H1 (cell line): ENCODE measurements at regions not wholly inside any gene's neighbourhood (a gene's known extent, or its start where the extent isn't known, plus 50 kb on each side); places are given as distances from the start of the nearest gene placed in this dataset.

Experiments
- CTCF ChIA-PET: fragments of 300-600 bp; sonication (Branson Sonifier 250); formaldehyde crosslinking; loops from one replicate; lab custom pipeline; 2021; ENCODE audit not compliant: partially characterized antibody; lab: Charles Lee
- POLR2A ChIA-PET: fragments of 300-600 bp; sonication (Branson Sonifier 250); formaldehyde crosslinking; loops from one replicate; lab custom pipeline; 2021; ENCODE audit warnings: inconsistent platforms; ENCODE audit not compliant: partially characterized antibody; lab: Charles Lee
- DNase-seq, 2 experiments: peaks; one replicate each; pipeline versions ENCODE4 v3.0.0 to v3.0.0-alpha.2; 2010 to 2022; ENCODE audit warnings: low spot score in 2 of 2, low read depth in 1 of 2, mixed read lengths in 1 of 2
- FAIRE-seq: peaks from 2 replicates; lab custom pipeline; 2011; peaks lifted over from hg19 to GRCh38; lab: Jason Lieb, UNC
- H2AFZ ChIP-seq: 2 replicates; pipeline ENCODE4 v1.8.1; 2012; ENCODE audit warnings: low read length, inconsistent platforms
- H2AK5ac ChIP-seq: 2 replicates; pipeline ENCODE4 v1.6.1; 2013; ENCODE audit warnings: low read depth, low read length
- H2BK120ac ChIP-seq: replicated peaks from 2 replicates; pipeline ENCODE3; 2013; ENCODE audit warnings: low read depth, low read length, inconsistent platforms
- H2BK12ac ChIP-seq: 2 replicates; pipeline ENCODE4 v1.6.1; 2013; ENCODE audit warnings: low read depth, low read length
- H2BK15ac ChIP-seq: 2 replicates; pipeline ENCODE4 v1.6.1; 2013; ENCODE audit warnings: low read length
- H2BK20ac ChIP-seq: 2 replicates; pipeline ENCODE4 v1.6.1; 2013; ENCODE audit warnings: low read length
- H2BK5ac ChIP-seq: 2 replicates; pipeline ENCODE4 v1.6.1; 2013; ENCODE audit warnings: low read depth, low read length
- H3K14ac ChIP-seq: 2 replicates; pipeline ENCODE4 v1.6.1; 2013; ENCODE audit warnings: inconsistent platforms; ENCODE audit not compliant: insufficient read length
- H3K18ac ChIP-seq: 2 replicates; pipeline ENCODE4 v1.6.1; 2013; ENCODE audit warnings: low read length; ENCODE audit errors: extremely low read depth
- H3K23ac ChIP-seq: 2 replicates; pipeline ENCODE4 v1.6.1; 2013; ENCODE audit warnings: inconsistent platforms; ENCODE audit not compliant: insufficient read length
- H3K23me2 ChIP-seq: 2 replicates; pipeline ENCODE4 v1.6.1; 2013; ENCODE audit warnings: low read depth, low read length
- H3K27ac ChIP-seq: 2 replicates; pipeline ENCODE4 v1.6.1; 2011; ENCODE audit warnings: low read depth, low read length, inconsistent platforms
- H3K27me3 ChIP-seq, 4 experiments: replicated peaks in 1 of 4; 1 replicate in 1 of 4; 2 replicates in 3 of 4; pipeline versions ENCODE4 v1.6.1 to v1.8.1; 2011 to 2013; ENCODE audit warnings: low read length in 3 of 4, mild to moderate bottlenecking in 3 of 4, inconsistent platforms in 2 of 4, mixed read lengths in 2 of 4, moderate library complexity in 1 of 4; ENCODE audit not compliant: control insufficient read depth in 3 of 4, insufficient read depth in 3 of 4; ENCODE audit errors: extremely low read depth in 1 of 4
- H3K36me3 ChIP-seq, 4 experiments: 2 replicates each; pipeline versions ENCODE4 v1.6.1 to v1.8.1; 2011 to 2013; ENCODE audit warnings: mild to moderate bottlenecking in 4 of 4, low read length in 3 of 4, moderate library complexity in 2 of 4, control low read depth in 1 of 4, inconsistent platforms in 1 of 4; ENCODE audit not compliant: insufficient read depth in 4 of 4, control insufficient read depth in 2 of 4
- H3K4ac ChIP-seq: replicated peaks from 2 replicates; pipeline ENCODE3; 2013; ENCODE audit warnings: low read length, low read depth, mixed read lengths, inconsistent platforms; ENCODE audit not compliant: insufficient read length
- H3K4me1 ChIP-seq, 4 experiments: replicated peaks in 1 of 4; 1 replicate in 1 of 4; 2 replicates in 3 of 4; pipeline versions ENCODE4 v1.6.1 to v1.8.1; 2011 to 2013; ENCODE audit warnings: low read length in 3 of 4, inconsistent platforms in 2 of 4, mixed read lengths in 1 of 4; ENCODE audit not compliant: insufficient read depth in 4 of 4, control insufficient read depth in 3 of 4
- H3K4me2 ChIP-seq, 2 experiments: 2 replicates each; pipeline versions ENCODE4 v1.6.1 to v1.8.1; 2011 to 2013; ENCODE audit warnings: low read depth in 2 of 2, low read length in 2 of 2, control low read depth in 1 of 2, inconsistent platforms in 1 of 2, mild to moderate bottlenecking in 1 of 2; ENCODE audit not compliant: insufficient read depth in 1 of 2
- H3K4me3 ChIP-seq, 4 experiments: fragments of 200-600, 300-600 bp in 1 of 4; sonication (generic), shearing (Covaris generic), sonication (Bioruptor Twin) in 1 of 4; 2 replicates each; pipeline versions ENCODE4 v1.5.1 to v1.8.1; 2011 to 2016; ENCODE audit warnings: low read length in 4 of 4, low read depth in 3 of 4, control low read depth in 2 of 4, inconsistent platforms in 2 of 4, mild to moderate bottlenecking in 2 of 4, mixed read lengths in 1 of 4, moderate library complexity in 1 of 4; ENCODE audit not compliant: insufficient read depth in 2 of 4; ENCODE audit errors: extremely low read depth in 1 of 4
- H3K56ac ChIP-seq: replicated peaks from 2 replicates; pipeline ENCODE3; 2013; ENCODE audit warnings: low read depth, mild to moderate bottlenecking, mixed read lengths, low read length, inconsistent platforms; ENCODE audit not compliant: insufficient read length
- H3K79me1 ChIP-seq: 2 replicates; pipeline ENCODE4 v1.6.1; 2013; ENCODE audit warnings: low read depth, low read length, control low read depth
- H3K79me2 ChIP-seq, 2 experiments: 2 replicates each; pipeline versions ENCODE4 v1.6.1 to v1.8.1; 2012 to 2013; ENCODE audit warnings: low read length in 2 of 2, mild to moderate bottlenecking in 2 of 2, inconsistent platforms in 1 of 2; ENCODE audit not compliant: insufficient read depth in 2 of 2, control insufficient read depth in 1 of 2
- H3K9ac ChIP-seq, 4 experiments: replicated peaks in 1 of 4; 1 replicate in 1 of 4; 2 replicates in 3 of 4; pipeline versions ENCODE4 v1.6.1 to v1.8.1; 2011 to 2013; ENCODE audit warnings: low read depth in 3 of 4, low read length in 3 of 4, control low read depth in 2 of 4, mild to moderate bottlenecking in 2 of 4, moderate library complexity in 2 of 4, inconsistent platforms in 1 of 4; ENCODE audit errors: extremely low read depth in 1 of 4
- H3K9me3 ChIP-seq, 2 experiments: 2 replicates each; pipeline versions ENCODE4 v1.6.1 to v1.8.1; 2012 to 2013; ENCODE audit warnings: mild to moderate bottlenecking in 2 of 2, moderate library complexity in 2 of 2, control low read depth in 1 of 2, inconsistent platforms in 1 of 2, low read depth in 1 of 2, low read length in 1 of 2, mixed read lengths in 1 of 2; ENCODE audit not compliant: insufficient read depth in 2 of 2
- H4K20me1 ChIP-seq, 2 experiments: replicated peaks in 1 of 2; 2 replicates each; pipeline versions ENCODE3 to v1.8.1; 2011 to 2013; ENCODE audit warnings: inconsistent platforms in 2 of 2, low read length in 2 of 2, mild to moderate bottlenecking in 1 of 2; ENCODE audit not compliant: insufficient read depth in 2 of 2, control insufficient read depth in 1 of 2
- H4K5ac ChIP-seq: 2 replicates; pipeline ENCODE4 v1.6.1; 2013; ENCODE audit warnings: low read length, low read depth, mixed read lengths, inconsistent platforms; ENCODE audit not compliant: insufficient read length
- H4K8ac ChIP-seq: 2 replicates; pipeline ENCODE4 v1.8.0; 2013; ENCODE audit warnings: mild to moderate bottlenecking, moderate library complexity, low read length, inconsistent platforms; ENCODE audit not compliant: insufficient read depth; ENCODE audit errors: extremely low read depth
- H4K91ac ChIP-seq: replicated peaks from 2 replicates; pipeline ENCODE3; 2013; ENCODE audit warnings: low read length, mixed read lengths, inconsistent platforms; ENCODE audit not compliant: insufficient read length
- CBX5 ChIP-seq: fragments of 300-800, 300-1000 bp; sonication (generic); IDR thresholded peaks from 2 replicates; pipeline ENCODE4 v1.7.1; 2016; ENCODE audit warnings: antibody characterized with exemption, low read length, low read depth
- CREB1 ChIP-seq: IDR thresholded peaks from 2 replicates; pipeline ENCODE4 v1.6.1; 2012; ENCODE audit warnings: inconsistent platforms
- EGR1 ChIP-seq: IDR thresholded peaks from 2 replicates; pipeline ENCODE4 v1.6.1; 2011; ENCODE audit warnings: low read depth, low read length, borderline replicate concordance
- EZH2 ChIP-seq: fragments of 200-600 bp; sonication (generic); IDR thresholded peaks from 2 replicates; pipeline ENCODE4 v1.7.1; 2012; ENCODE audit warnings: low read depth, mild to moderate bottlenecking, moderate library complexity, low read length, inconsistent platforms; ENCODE audit not compliant: severe bottlenecking
- FOSL1 ChIP-seq: IDR thresholded peaks from 2 replicates; pipeline ENCODE4 v1.6.1; 2011; ENCODE audit warnings: mild to moderate bottlenecking, low read depth, low read length, moderate library complexity; ENCODE audit not compliant: insufficient read depth
- HDAC2 ChIP-seq, 2 experiments: fragments of 300-600 bp in 1 of 2; sonication (generic) in 1 of 2; IDR thresholded peaks; 2 replicates each; pipeline ENCODE4 v1.6.1; 2011 to 2012; ENCODE audit warnings: low read depth in 2 of 2, low read length in 2 of 2, mild to moderate bottlenecking in 2 of 2, moderate library complexity in 2 of 2, borderline replicate concordance in 1 of 2, inconsistent platforms in 1 of 2
- RNF2 ChIP-seq: fragments of 200-900, 300-1000 bp; sonication (generic); IDR thresholded peaks from 2 replicates; pipeline ENCODE4 v1.7.1; 2016; ENCODE audit warnings: borderline replicate concordance, low read depth, mild to moderate bottlenecking, antibody characterized with exemption, low read length; ENCODE audit not compliant: poor library complexity, severe bottlenecking; ENCODE audit errors: missing control alignments
- TEAD4 ChIP-seq: IDR thresholded peaks from 2 replicates; pipeline ENCODE4 v1.6.1; 2012; ENCODE audit warnings: low read depth, low read length, inconsistent platforms, mixed read lengths
- WGBS, 2 experiments: shearing (Covaris generic) in 1 of 2; methylation state at CpG; one replicate each; pipeline versions ENCODE4 v1.1.6 to v1.1.7; 2013 to 2015; ENCODE audit warnings: low lambda C conversion rate in 2 of 2, mixed read lengths in 2 of 2, inconsistent platforms in 1 of 2, low coverage in 1 of 2, missing lambda C conversion rate in 1 of 2; ENCODE audit not compliant: insufficient replicate concordance in 2 of 2, insufficient coverage in 1 of 2, insufficient read length in 1 of 2; ENCODE audit errors: extremely low coverage in 1 of 2, missing lambda C conversion rate in 1 of 2; 5-methylcytosine and 5-hydroxymethylcytosine counted together
- TF ChIP-seq, protein P1 (sequence below): IDR thresholded peaks from 2 replicates; pipeline ENCODE4 v1.6.1; 2012; ENCODE audit warnings: low read length, inconsistent platforms
- TF ChIP-seq, protein P2 (sequence below): IDR thresholded peaks from 2 replicates; pipeline ENCODE4 v1.6.1; 2012; ENCODE audit warnings: inconsistent platforms
- TF ChIP-seq, protein P3 (sequence below): IDR thresholded peaks from 2 replicates; pipeline ENCODE4 v1.6.1; 2011; ENCODE audit warnings: low read depth, mild to moderate bottlenecking, low read length; ENCODE audit not compliant: insufficient read depth

DNA sequence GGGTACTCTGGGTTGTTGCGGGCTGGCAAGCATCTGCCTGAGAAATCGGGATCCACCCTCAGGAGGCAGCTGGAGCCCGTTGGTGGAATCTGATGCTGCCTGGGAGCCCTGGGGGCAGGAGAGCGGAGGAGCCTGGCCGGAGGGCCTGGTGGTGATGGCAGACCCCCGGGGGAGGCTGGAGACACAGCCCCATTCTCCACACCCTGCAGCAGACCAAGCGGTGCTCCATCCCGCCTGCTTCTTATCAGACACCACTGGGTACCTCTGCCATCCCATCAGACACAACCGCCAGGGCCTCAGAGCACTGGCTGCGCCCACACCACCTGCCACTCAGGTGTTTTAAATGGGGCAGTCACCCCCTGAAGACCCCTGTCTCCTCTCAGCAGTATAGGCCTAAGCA lies 103.9 kb downstream of the RBFOX3 start:
- ChIA-PET CTCF (interaction anchor here (0.7 to 1.2 kb wide), 2 partner anchors 28 to 106 kb away, joined by 3 to 4 read pairs; no protein-coding TSS in a partner anchor), POLR2A (no interaction called here)
- Histone ChIP-seq H3K9me3 (no peaks in the 10 kb centered on the region), H3K79me2 (no peaks in the 10 kb centered on the region), H3K79me1 (no peaks in the 10 kb centered on the region), H2BK120ac (no peak overlapping the region), H3K27me3 (no peaks in the 10 kb centered on the region), H3K56ac (no peak overlapping the region), H3K4me2 (no peak overlapping the region), H3K9ac (no peak overlapping the region), H4K20me1 (no peaks in the 10 kb centered on the region), H3K4me3 (no peak overlapping the region), H2BK5ac (no peak overlapping the region), H3K23me2 (no peaks in the 10 kb centered on the region), H4K91ac (no peak overlapping the region), H3K18ac (no peak overlapping the region), H2BK15ac (no peak overlapping the region), H2BK12ac (no peak overlapping the region), H3K27ac (no peak overlapping the region), H2AFZ (no peak overlapping the region), H3K36me3 (no peaks in the 10 kb centered on the region), H3K4ac (no peak overlapping the region), H2BK20ac (no peak overlapping the region), H4K5ac (no peak overlapping the region), H3K23ac (no peak overlapping the region), H3K14ac (no peak overlapping the region), H2AK5ac (no peak overlapping the region), H4K8ac (no peak overlapping the region), H3K4me1 (no peaks in the 10 kb centered on the region; a peak in 1 of 7 replicates)
- FAIRE-seq: no peak
- WGBS, 2 experiments: 86% methylated on average over 10 of the region's 10 CpGs; no CpG with 5 or more reads in 1 of the 2 experiments
- DNase-seq: no peak
- TF ChIP-seq, protein P1, sequence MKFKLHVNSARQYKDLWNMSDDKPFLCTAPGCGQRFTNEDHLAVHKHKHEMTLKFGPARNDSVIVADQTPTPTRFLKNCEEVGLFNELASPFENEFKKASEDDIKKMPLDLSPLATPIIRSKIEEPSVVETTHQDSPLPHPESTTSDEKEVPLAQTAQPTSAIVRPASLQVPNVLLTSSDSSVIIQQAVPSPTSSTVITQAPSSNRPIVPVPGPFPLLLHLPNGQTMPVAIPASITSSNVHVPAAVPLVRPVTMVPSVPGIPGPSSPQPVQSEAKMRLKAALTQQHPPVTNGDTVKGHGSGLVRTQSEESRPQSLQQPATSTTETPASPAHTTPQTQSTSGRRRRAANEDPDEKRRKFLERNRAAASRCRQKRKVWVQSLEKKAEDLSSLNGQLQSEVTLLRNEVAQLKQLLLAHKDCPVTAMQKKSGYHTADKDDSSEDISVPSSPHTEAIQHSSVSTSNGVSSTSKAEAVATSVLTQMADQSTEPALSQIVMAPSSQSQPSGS: no peak
- TF ChIP-seq, protein P2, sequence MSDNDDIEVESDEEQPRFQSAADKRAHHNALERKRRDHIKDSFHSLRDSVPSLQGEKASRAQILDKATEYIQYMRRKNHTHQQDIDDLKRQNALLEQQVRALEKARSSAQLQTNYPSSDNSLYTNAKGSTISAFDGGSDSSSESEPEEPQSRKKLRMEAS: no peak
- TF ChIP-seq EZH2 (no peak), TEAD4 (no peak), CBX5 (no peak), HDAC2 (IDR thresholded peaks at IDR 0.05; ENCODE audit: borderline replicate concordance in 1 of 2, low read depth in 2 of 2, low read length in 2 of 2) (no peak), RNF2 (no peak), EGR1 (no peak), CREB1 (no peak), FOSL1 (no peak)
- TF ChIP-seq, protein P3, sequence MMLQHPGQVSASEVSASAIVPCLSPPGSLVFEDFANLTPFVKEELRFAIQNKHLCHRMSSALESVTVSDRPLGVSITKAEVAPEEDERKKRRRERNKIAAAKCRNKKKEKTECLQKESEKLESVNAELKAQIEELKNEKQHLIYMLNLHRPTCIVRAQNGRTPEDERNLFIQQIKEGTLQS: no peak
